H9 (cell line): ENCODE measurements at regions not wholly inside any gene's neighbourhood (a gene's known extent, or its start where the extent isn't known, plus 50 kb on each side); places are given as distances from the start of the nearest gene placed in this dataset.

Experiments
- DNase-seq: peaks from one replicate; pipeline ENCODE4 v3.0.0-alpha.2; 2017
- H2AFZ ChIP-seq: one replicate; pipeline ENCODE4 v1.6.1; 2013; ENCODE audit warnings: mild to moderate bottlenecking, low read length, control low read depth, moderate library complexity
- H2AK5ac ChIP-seq: 2 replicates; pipeline ENCODE4 v1.6.1; 2013; ENCODE audit warnings: low read length, control low read depth, mixed read lengths; ENCODE audit not compliant: insufficient read length
- H2BK120ac ChIP-seq: one replicate; pipeline ENCODE4 v1.6.1; 2013; ENCODE audit warnings: low read depth, mild to moderate bottlenecking, low read length, control low read depth, inconsistent platforms; ENCODE audit not compliant: poor library complexity, severe bottlenecking
- H2BK12ac ChIP-seq: 2 replicates; pipeline ENCODE4 v1.6.1; 2013; ENCODE audit warnings: low read length, control low read depth, mixed read lengths, low read depth; ENCODE audit not compliant: insufficient read length
- H2BK15ac ChIP-seq: 2 replicates; pipeline ENCODE4 v1.6.1; 2013; ENCODE audit warnings: low read depth, low read length, control low read depth
- H2BK20ac ChIP-seq: one replicate; pipeline ENCODE4 v1.6.1; 2013; ENCODE audit warnings: low read depth, mild to moderate bottlenecking, low read length, control low read depth, inconsistent platforms; ENCODE audit not compliant: poor library complexity, severe bottlenecking
- H2BK5ac ChIP-seq: 2 replicates; pipeline ENCODE4 v1.6.1; 2013; ENCODE audit warnings: low read length, control low read depth, mixed read lengths; ENCODE audit not compliant: insufficient read length
- H3K14ac ChIP-seq: 2 replicates; pipeline ENCODE4 v1.6.1; 2013; ENCODE audit warnings: low read length, control low read depth; ENCODE audit not compliant: insufficient read depth
- H3K18ac ChIP-seq: 2 replicates; pipeline ENCODE4 v1.6.1; 2013; ENCODE audit warnings: low read depth, mild to moderate bottlenecking, mixed read lengths, low read length, control low read depth; ENCODE audit not compliant: insufficient read length
- H3K23ac ChIP-seq: 2 replicates; pipeline ENCODE4 v1.6.1; 2013; ENCODE audit warnings: low read length, control low read depth, mixed read lengths, low read depth; ENCODE audit not compliant: insufficient read length
- H3K23me2 ChIP-seq: 2 replicates; pipeline ENCODE4 v1.6.1; 2013; ENCODE audit warnings: low read depth, mild to moderate bottlenecking, mixed read lengths, low read length, control low read depth; ENCODE audit not compliant: insufficient read length, poor library complexity, severe bottlenecking
- H3K27ac ChIP-seq: 2 replicates; pipeline ENCODE4 v1.5.1; 2013; ENCODE audit warnings: low read length, control low read depth, mixed read lengths, low read depth; ENCODE audit not compliant: insufficient read length
- H3K27me3 ChIP-seq: 2 replicates; pipeline ENCODE4 v1.6.1; 2013; ENCODE audit warnings: low read length, control low read depth, inconsistent platforms; ENCODE audit not compliant: insufficient read depth
- H3K4ac ChIP-seq: 2 replicates; pipeline ENCODE4 v1.6.1; 2013; ENCODE audit warnings: low read depth, mild to moderate bottlenecking, control low read depth, inconsistent platforms, low read length, moderate library complexity
- H3K4me1 ChIP-seq: 2 replicates; pipeline ENCODE4 v1.6.1; 2013; ENCODE audit warnings: low read length, control low read depth, inconsistent platforms; ENCODE audit not compliant: insufficient read depth
- H3K4me2 ChIP-seq: 2 replicates; pipeline ENCODE4 v1.6.1; 2013; ENCODE audit warnings: low read length, control low read depth, mixed read lengths; ENCODE audit not compliant: insufficient read length, insufficient read depth
- H3K56ac ChIP-seq: 2 replicates; pipeline ENCODE4 v1.6.1; 2013; ENCODE audit warnings: low read depth, mild to moderate bottlenecking, mixed read lengths, low read length, control low read depth; ENCODE audit not compliant: insufficient read length
- H3K79me1 ChIP-seq: 2 replicates; pipeline ENCODE4 v1.6.1; 2013; ENCODE audit warnings: low read depth, mild to moderate bottlenecking, moderate library complexity, low read length, control low read depth, inconsistent platforms; ENCODE audit not compliant: insufficient read depth, poor library complexity, severe bottlenecking
- H3K79me2 ChIP-seq: 2 replicates; pipeline ENCODE4 v1.6.1; 2013; ENCODE audit warnings: low read length, control low read depth, inconsistent platforms; ENCODE audit not compliant: insufficient read depth
- H3K9ac ChIP-seq: 2 replicates; pipeline ENCODE4 v1.6.1; 2013; ENCODE audit warnings: low read length, control low read depth, mixed read lengths; ENCODE audit not compliant: insufficient read length; ENCODE audit errors: extremely low read depth
- H3K9me3 ChIP-seq: one replicate; pipeline ENCODE4 v1.6.1; 2013; ENCODE audit warnings: low read depth, low read length, inconsistent platforms; ENCODE audit not compliant: control insufficient read depth
- H3T11ph ChIP-seq: one replicate; pipeline ENCODE4 v1.6.1; 2013; ENCODE audit warnings: mild to moderate bottlenecking, low read length, control low read depth, inconsistent platforms
- H4K20me1 ChIP-seq: one replicate; pipeline ENCODE4 v1.6.1; 2013; ENCODE audit not compliant: control insufficient read depth, insufficient read length, insufficient read depth
- H4K5ac ChIP-seq: 2 replicates; pipeline ENCODE4 v1.6.1; 2013; ENCODE audit warnings: low read depth, mild to moderate bottlenecking, mixed read lengths, low read length, control low read depth; ENCODE audit not compliant: insufficient read length
- H4K8ac ChIP-seq: replicated peaks from 2 replicates; pipeline ENCODE4 v1.6.1; 2013; ENCODE audit warnings: low read length, control low read depth, mixed read lengths, low read depth; ENCODE audit not compliant: insufficient read length
- H4K91ac ChIP-seq: 2 replicates; pipeline ENCODE4 v1.6.1; 2013; ENCODE audit warnings: low read depth, mild to moderate bottlenecking, moderate library complexity, mixed read lengths, low read length, control low read depth; ENCODE audit not compliant: insufficient read length
- H3K27ac Mint-ChIP-seq, 3 experiments: 2 replicates in 2 of 3; 3 replicates in 1 of 3; pipeline ENCODE4 v1.8.0; 2020 to 2021; ENCODE audit warnings: mixed read lengths in 3 of 3, mild to moderate bottlenecking in 1 of 3, moderate library complexity in 1 of 3
- H3K27me3 Mint-ChIP-seq: 2 replicates; pipeline ENCODE4 v1.8.0; 2021; ENCODE audit warnings: low read depth, mild to moderate bottlenecking, moderate library complexity, mixed read lengths
- H3K36me3 Mint-ChIP-seq, 3 experiments: 2 replicates in 2 of 3; 3 replicates in 1 of 3; pipeline ENCODE4 v1.8.0; 2020 to 2021; ENCODE audit warnings: low read depth in 3 of 3, mixed read lengths in 3 of 3; ENCODE audit not compliant: insufficient read depth in 1 of 3
- H3K4me1 Mint-ChIP-seq, 2 experiments: 2 replicates each; pipeline ENCODE4 v1.8.0; 2020; ENCODE audit warnings: mixed read lengths in 2 of 2
- H3K4me3 Mint-ChIP-seq, 2 experiments: 2 replicates in 1 of 2; 3 replicates in 1 of 2; pipeline ENCODE4 v1.8.0; 2020 to 2021; ENCODE audit warnings: mild to moderate bottlenecking in 2 of 2, mixed read lengths in 2 of 2, moderate library complexity in 1 of 2
- H3K9me3 Mint-ChIP-seq, 2 experiments: 2 replicates in 1 of 2; 3 replicates in 1 of 2; pipeline ENCODE4 v1.8.0; 2020; ENCODE audit warnings: mild to moderate bottlenecking in 2 of 2, mixed read lengths in 2 of 2, moderate library complexity in 1 of 2
- WGBS: extraction: QIAGEN DNeasy Blood & Tissue Kit; methylation state at CpG from one replicate; pipeline ENCODE4 v1.1.7; 2013; ENCODE audit warnings: missing lambda C conversion rate, low lambda C conversion rate, mixed read lengths; ENCODE audit not compliant: insufficient read length; ENCODE audit errors: extremely low coverage; 5-methylcytosine and 5-hydroxymethylcytosine counted together
- TF ChIP-seq, protein P1 (sequence below): fragments of 200-600 bp; sonication (generic); conservative IDR thresholded peaks from 3 replicates; pipeline ENCODE4 v1.8.0; 2021; ENCODE audit warnings: antibody characterized with exemption, mild to moderate bottlenecking

DNA sequence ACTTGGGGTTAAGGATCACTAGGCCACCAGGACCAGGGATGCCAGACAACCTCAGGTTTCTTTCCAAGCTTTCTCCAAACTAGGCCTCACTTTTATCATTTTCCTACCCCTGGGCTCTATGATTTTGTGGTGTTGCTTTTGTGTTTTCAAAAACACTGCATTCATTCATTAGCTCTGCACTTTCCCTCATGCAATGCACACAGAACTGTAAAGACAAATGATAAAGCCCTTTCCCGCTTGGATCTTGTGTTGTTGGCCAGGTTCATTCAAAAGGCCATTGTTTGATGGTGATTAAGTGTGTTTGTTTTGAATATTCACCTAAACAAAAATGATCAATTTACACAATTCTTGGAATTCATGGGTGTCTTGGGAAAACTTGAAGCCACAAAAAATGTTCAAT lies 210.7 kb upstream of the TNP1 start:
- no peak overlapping the region for H2BK120ac ChIP-seq
- H3K79me1 ChIP-seq, result no peaks in the 10 kb centered on the region
- H3K9me3 ChIP-seq, result no peaks in the 10 kb centered on the region
- no peaks in the 10 kb centered on the region for H3K4me1 Mint-ChIP-seq
- H3K4me1 ChIP-seq, result no peaks in the 10 kb centered on the region
- no peaks in the 10 kb centered on the region; the same call in 1 of the 2 replicates for H3K27me3 Mint-ChIP-seq
- no peak overlapping the region for H3K4me3 Mint-ChIP-seq
- no CpG with 5 or more reads among the region's 1 CpG for WGBS
- H3K36me3 Mint-ChIP-seq, result no peaks in the 10 kb centered on the region
- H3K14ac ChIP-seq, result no peak overlapping the region
- no peak overlapping the region for H3K56ac ChIP-seq
- no peaks in the 10 kb centered on the region for H4K20me1 ChIP-seq
- H2AFZ ChIP-seq, result no peak overlapping the region
- no peak overlapping the region for H4K5ac ChIP-seq
- no peak overlapping the region for H3K9ac ChIP-seq
- no peaks in the 10 kb centered on the region for H3K79me2 ChIP-seq
- H3K4me2 ChIP-seq, result no peak overlapping the region
- H3T11ph ChIP-seq, result no peak overlapping the region
- H3K9me3 Mint-ChIP-seq, result peaks cover 3 to 5% of the 10 kb centered on the region in 2 experiments; a peak in 3 of 5 replicates
- no peak overlapping the region for H3K4ac ChIP-seq
- no peak overlapping the region for H3K23ac ChIP-seq
- H3K18ac ChIP-seq, result no peak overlapping the region
- H3K27me3 ChIP-seq, result no peaks in the 10 kb centered on the region
- H2BK20ac ChIP-seq, result no peak overlapping the region
- no peak overlapping the region for H2BK15ac ChIP-seq
- no peak overlapping the region for H2AK5ac ChIP-seq
- no peak overlapping the region for H2BK5ac ChIP-seq
- TF ChIP-seq, protein P1, sequence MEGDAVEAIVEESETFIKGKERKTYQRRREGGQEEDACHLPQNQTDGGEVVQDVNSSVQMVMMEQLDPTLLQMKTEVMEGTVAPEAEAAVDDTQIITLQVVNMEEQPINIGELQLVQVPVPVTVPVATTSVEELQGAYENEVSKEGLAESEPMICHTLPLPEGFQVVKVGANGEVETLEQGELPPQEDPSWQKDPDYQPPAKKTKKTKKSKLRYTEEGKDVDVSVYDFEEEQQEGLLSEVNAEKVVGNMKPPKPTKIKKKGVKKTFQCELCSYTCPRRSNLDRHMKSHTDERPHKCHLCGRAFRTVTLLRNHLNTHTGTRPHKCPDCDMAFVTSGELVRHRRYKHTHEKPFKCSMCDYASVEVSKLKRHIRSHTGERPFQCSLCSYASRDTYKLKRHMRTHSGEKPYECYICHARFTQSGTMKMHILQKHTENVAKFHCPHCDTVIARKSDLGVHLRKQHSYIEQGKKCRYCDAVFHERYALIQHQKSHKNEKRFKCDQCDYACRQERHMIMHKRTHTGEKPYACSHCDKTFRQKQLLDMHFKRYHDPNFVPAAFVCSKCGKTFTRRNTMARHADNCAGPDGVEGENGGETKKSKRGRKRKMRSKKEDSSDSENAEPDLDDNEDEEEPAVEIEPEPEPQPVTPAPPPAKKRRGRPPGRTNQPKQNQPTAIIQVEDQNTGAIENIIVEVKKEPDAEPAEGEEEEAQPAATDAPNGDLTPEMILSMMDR, result no peak
- no peak overlapping the region for H3K27ac ChIP-seq
- H4K8ac ChIP-seq, result no peak overlapping the region
- H4K91ac ChIP-seq, result no peak overlapping the region
- H2BK12ac ChIP-seq, result no peak overlapping the region
- H3K23me2 ChIP-seq, result no peaks in the 10 kb centered on the region
- DNase-seq, result no peak
- H3K27ac Mint-ChIP-seq, result no peak overlapping the region
